DND-41 (cell line): ENCODE measurements at regions not wholly inside any gene's neighbourhood (a gene's known extent, or its start where the extent isn't known, plus 50 kb on each side); places are given as distances from the start of the nearest gene placed in this dataset.

ENCODE experiments used
- EZH2 ChIP-seq: IDR thresholded peaks from 3 replicates; pipeline ENCODE4 v1.6.1; 2012; ENCODE audit warnings: borderline replicate concordance, low read depth, mild to moderate bottlenecking, moderate library complexity, low read length, inconsistent platforms; ENCODE audit not compliant: severe bottlenecking
- TF ChIP-seq, protein P1 (sequence below): IDR thresholded peaks from 2 replicates; pipeline ENCODE4 v1.5.1; 2012; ENCODE audit warnings: borderline replicate concordance, low read length, moderate library complexity, mild to moderate bottlenecking; ENCODE audit not compliant: poor library complexity, severe bottlenecking; ENCODE audit errors: extremely low read depth

DNA sequence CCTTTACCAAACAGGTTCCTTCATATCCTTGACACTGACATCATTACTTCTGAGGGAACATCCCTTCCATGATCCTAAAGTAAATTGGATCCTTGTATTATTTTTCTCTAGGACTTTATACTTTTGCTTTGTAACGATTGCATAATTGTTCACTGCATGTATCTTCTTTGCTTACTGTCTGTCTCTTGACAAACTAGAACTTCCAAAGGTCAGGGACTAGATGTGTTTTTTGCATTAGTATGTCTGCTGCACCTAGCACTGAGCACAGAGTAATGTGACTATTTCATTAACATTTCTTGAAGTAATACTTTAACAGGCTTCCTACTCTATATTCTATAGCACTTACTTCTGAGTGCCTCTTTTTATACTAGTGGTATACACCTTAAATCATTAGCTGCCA is 976.6 kb upstream of the SORCS1 start:
- no peak for TF ChIP-seq EZH2
- TF ChIP-seq, protein P1, sequence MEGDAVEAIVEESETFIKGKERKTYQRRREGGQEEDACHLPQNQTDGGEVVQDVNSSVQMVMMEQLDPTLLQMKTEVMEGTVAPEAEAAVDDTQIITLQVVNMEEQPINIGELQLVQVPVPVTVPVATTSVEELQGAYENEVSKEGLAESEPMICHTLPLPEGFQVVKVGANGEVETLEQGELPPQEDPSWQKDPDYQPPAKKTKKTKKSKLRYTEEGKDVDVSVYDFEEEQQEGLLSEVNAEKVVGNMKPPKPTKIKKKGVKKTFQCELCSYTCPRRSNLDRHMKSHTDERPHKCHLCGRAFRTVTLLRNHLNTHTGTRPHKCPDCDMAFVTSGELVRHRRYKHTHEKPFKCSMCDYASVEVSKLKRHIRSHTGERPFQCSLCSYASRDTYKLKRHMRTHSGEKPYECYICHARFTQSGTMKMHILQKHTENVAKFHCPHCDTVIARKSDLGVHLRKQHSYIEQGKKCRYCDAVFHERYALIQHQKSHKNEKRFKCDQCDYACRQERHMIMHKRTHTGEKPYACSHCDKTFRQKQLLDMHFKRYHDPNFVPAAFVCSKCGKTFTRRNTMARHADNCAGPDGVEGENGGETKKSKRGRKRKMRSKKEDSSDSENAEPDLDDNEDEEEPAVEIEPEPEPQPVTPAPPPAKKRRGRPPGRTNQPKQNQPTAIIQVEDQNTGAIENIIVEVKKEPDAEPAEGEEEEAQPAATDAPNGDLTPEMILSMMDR = no peak
